Keratinocyte (primary cell): ENCODE measurements at regions not wholly inside any gene's neighbourhood (a gene's known extent, or its start where the extent isn't known, plus 50 kb on each side); places are given as distances from the start of the nearest gene placed in this dataset.

Experiments
- DNase-seq: peaks from one replicate; pipeline ENCODE4 v3.0.0-alpha.2; 2011; ENCODE audit warnings: low read depth, missing footprints, low spot score
- FAIRE-seq: peaks from 2 replicates; lab custom pipeline; 2011; peaks lifted over from hg19 to GRCh38; lab: Jason Lieb, UNC
- H2AFZ ChIP-seq: 2 replicates; pipeline ENCODE4 v1.6.0; 2012; ENCODE audit warnings: low read length, control low read depth, inconsistent platforms; ENCODE audit not compliant: control insufficient read depth
- H3K27ac ChIP-seq: 2 replicates; pipeline ENCODE4 v1.5.1; 2011; ENCODE audit warnings: low read length; ENCODE audit not compliant: control insufficient read depth, insufficient read depth
- H3K27me3 ChIP-seq: 3 replicates; pipeline ENCODE4 v1.6.0; 2011; ENCODE audit warnings: low read length; ENCODE audit not compliant: control insufficient read depth, insufficient read depth; ENCODE audit errors: extremely low read depth
- H3K36me3 ChIP-seq, 2 experiments: 2 replicates in 1 of 2; 3 replicates in 1 of 2; pipeline ENCODE4 v1.5.1; 2011; ENCODE audit warnings: low read length in 2 of 2, mild to moderate bottlenecking in 1 of 2; ENCODE audit not compliant: control insufficient read depth in 2 of 2, insufficient read depth in 2 of 2; ENCODE audit errors: extremely low read depth in 1 of 2
- H3K4me1 ChIP-seq: 3 replicates; pipeline ENCODE4 v1.5.1; 2011; ENCODE audit warnings: low read length; ENCODE audit not compliant: control insufficient read depth, insufficient read depth; ENCODE audit errors: extremely low read depth
- H3K4me2 ChIP-seq: 3 replicates; pipeline ENCODE4 v1.6.0; 2011; ENCODE audit warnings: low read depth, low read length; ENCODE audit not compliant: control insufficient read depth, insufficient read depth; ENCODE audit errors: extremely low read depth
- H3K4me3 ChIP-seq, 3 experiments: fragments of 200-600 bp in 1 of 3; sonication (generic) in 1 of 3; 2 replicates in 2 of 3; 3 replicates in 1 of 3; pipeline ENCODE4 v1.5.1; 2011 to 2016; ENCODE audit warnings: low read length in 3 of 3, mild to moderate bottlenecking in 3 of 3, control low read depth in 2 of 3, inconsistent platforms in 1 of 3, low read depth in 1 of 3, mixed read lengths in 1 of 3, mixed run types in 1 of 3, moderate library complexity in 1 of 3; ENCODE audit not compliant: control insufficient read depth in 2 of 3, insufficient read depth in 2 of 3; ENCODE audit errors: extremely low read depth in 1 of 3
- H3K79me2 ChIP-seq: 2 replicates; pipeline ENCODE4 v1.6.0; 2012; ENCODE audit warnings: low read length; ENCODE audit not compliant: control insufficient read depth, insufficient read depth
- H3K9ac ChIP-seq: 3 replicates; pipeline ENCODE4 v1.6.0; 2011; ENCODE audit warnings: low read length; ENCODE audit not compliant: control insufficient read depth, insufficient read depth; ENCODE audit errors: extremely low read depth
- H3K9me1 ChIP-seq: 3 replicates; pipeline ENCODE4 v1.6.0; 2011; ENCODE audit warnings: low read length; ENCODE audit not compliant: control insufficient read depth, insufficient read depth; ENCODE audit errors: extremely low read depth
- H3K9me3 ChIP-seq: 2 replicates; pipeline ENCODE4 v1.5.1; 2012; ENCODE audit warnings: low read depth, low read length; ENCODE audit not compliant: control insufficient read depth
- H4K20me1 ChIP-seq: 3 replicates; pipeline ENCODE4 v1.6.0; 2011; ENCODE audit warnings: low read length; ENCODE audit not compliant: control insufficient read depth, insufficient read depth; ENCODE audit errors: extremely low read depth
- CTCF ChIP-seq, 3 experiments: IDR thresholded peaks in 1 of 3; conservative IDR thresholded peaks in 1 of 3; optimal IDR thresholded peaks in 1 of 3; 2 replicates in 2 of 3; 3 replicates in 1 of 3; pipeline versions ENCODE3 to v1.5.1; 2011; ENCODE audit warnings: low read length in 3 of 3, mild to moderate bottlenecking in 3 of 3, moderate library complexity in 2 of 3, control low read depth in 1 of 3, inconsistent platforms in 1 of 3; ENCODE audit not compliant: insufficient read depth in 2 of 3; ENCODE audit errors: extremely low read depth in 1 of 3
- EZH2 ChIP-seq: IDR thresholded peaks from one replicate; pipeline ENCODE4 v1.6.1; 2012; ENCODE audit warnings: inconsistent platforms, mild to moderate bottlenecking, low read length, moderate library complexity
- dilution Hi-C: fragments of 300-500 bp; cut with MboI; formaldehyde crosslinking; loops from one replicate; pipeline ENCODE4 v1.7.0; 2020; ENCODE audit warnings: low sequenced_read_pairs; ENCODE audit not compliant: extremely low pct_ligation_motif_present

- Histone ChIP-seq H3K27ac (no peak overlapping the region), H3K79me2 (no peaks in the 10 kb centered on the region), H3K27me3 (no peaks in the 10 kb centered on the region), H3K9ac (no peak overlapping the region), H3K4me3 (no peak overlapping the region), H3K9me1 (no peaks in the 10 kb centered on the region), H3K36me3 (no peaks in the 10 kb centered on the region), H3K4me1 (no peaks in the 10 kb centered on the region), H2AFZ (no peak overlapping the region), H4K20me1 (no peaks in the 10 kb centered on the region), H3K4me2 (no peak overlapping the region), H3K9me3 (no peaks in the 10 kb centered on the region)
- TF ChIP-seq CTCF (optimal IDR thresholded peaks at IDR 0.05 in 1 of 3, IDR thresholded peaks at IDR 0.05 in 1 of 3, conservative IDR thresholded peaks at IDR 0.05 in 1 of 3; ENCODE audit: extremely low read depth in 1 of 3, insufficient read depth in 2 of 3, low read length in 3 of 3) (no peak), EZH2 (no peak)
- no peak for FAIRE-seq
- no peak for DNase-seq
- dilution Hi-C loops: no loop called here
These were observed 171.5 kb upstream of the PALMD start for GRCh38 chr1:99474350-99474893.

- no peaks in the 10 kb centered on the region for H4K20me1 ChIP-seq
- no peaks in the 10 kb centered on the region for H3K36me3 ChIP-seq
- H3K4me1 ChIP-seq: no peaks in the 10 kb centered on the region
- no peaks in the 10 kb centered on the region for H3K9me1 ChIP-seq
- no peak overlapping the region for H3K27ac ChIP-seq
- no peak overlapping the region for H3K4me3 ChIP-seq
- no peak for TF ChIP-seq CTCF (optimal IDR thresholded peaks at IDR 0.05 in 1 of 3, IDR thresholded peaks at IDR 0.05 in 1 of 3, conservative IDR thresholded peaks at IDR 0.05 in 1 of 3; ENCODE audit: extremely low read depth in 1 of 3, insufficient read depth in 2 of 3, low read length in 3 of 3)
- no peak for TF ChIP-seq EZH2
- dilution Hi-C loops: no loop called here
- H3K79me2 ChIP-seq: no peaks in the 10 kb centered on the region
- H3K9me3 ChIP-seq: no peaks in the 10 kb centered on the region
- FAIRE-seq (no peak), DNase-seq (no peak)
- no peaks in the 10 kb centered on the region for H3K27me3 ChIP-seq
- no peak overlapping the region for H2AFZ ChIP-seq
- no peak overlapping the region for H3K4me2 ChIP-seq
- H3K9ac ChIP-seq: no peak overlapping the region
These were observed 169.9 kb upstream of the PALMD start for GRCh38 chr1:99476058-99476457.
